Suprapubic skin (tissue), 4 donors: ENCODE measurements at regions not wholly inside any gene's neighbourhood (a gene's known extent, or its start where the extent isn't known, plus 50 kb on each side); places are given as distances from the start of the nearest gene placed in this dataset.

Experiments used
- DNase-seq, 2 donors: peaks; one replicate each; pipeline ENCODE4 v3.0.0-alpha.2; 2019; ENCODE audit warnings: low spot score in 2 of 2
- H3K27ac ChIP-seq: fragments of 200-600 bp; sonication (generic); one replicate; pipeline ENCODE4 v1.5.1; 2019
- H3K27me3 ChIP-seq: fragments of 200-600 bp; sonication (generic); one replicate; pipeline ENCODE4 v1.5.1; 2019
- H3K36me3 ChIP-seq: fragments of 200-600 bp; sonication (generic); one replicate; pipeline ENCODE4 v1.5.1; 2019
- H3K4me1 ChIP-seq: fragments of 200-600 bp; sonication (generic); one replicate; pipeline ENCODE4 v1.5.1; 2019
- H3K4me3 ChIP-seq: fragments of 200-600 bp; sonication (generic); one replicate; pipeline ENCODE4 v1.5.1; 2019; ENCODE audit warnings: mild to moderate bottlenecking
- H3K9me3 ChIP-seq: fragments of 200-600 bp; sonication (generic); one replicate; pipeline ENCODE4 v1.5.1; 2019
- EP300 ChIP-seq: sonication (generic); formaldehyde crosslinking; IDR thresholded peaks from one replicate; pipeline ENCODE4 v1.6.1; 2017; ENCODE audit warnings: antibody characterized with exemption
- POLR2A ChIP-seq, 2 donors: fragments of 450-650 bp; IDR thresholded peaks; one replicate each; pipeline ENCODE4 v1.6.1; 2017; ENCODE audit warnings: antibody characterized with exemption in 2 of 2, mild to moderate bottlenecking in 2 of 2, moderate library complexity in 2 of 2
- POLR2AphosphoS5 ChIP-seq, 3 donors: sonication (generic); formaldehyde crosslinking; IDR thresholded peaks; one replicate each; pipeline ENCODE4 v1.6.1; 2017; ENCODE audit warnings: antibody characterized with exemption in 3 of 3
- WGBS: methylation state at CpG from one replicate; pipeline ENCODE4 v1.1.5; 2018; 5-methylcytosine and 5-hydroxymethylcytosine counted together
- TF ChIP-seq, protein P1 (sequence below), 2 donors: fragments of 200-600 bp in 1 of 2; fragments of 450-650 bp in 1 of 2; sonication (generic) in 1 of 2; IDR thresholded peaks; one replicate each; pipeline ENCODE4 v1.5.1; 2016 to 2019; ENCODE audit warnings: antibody characterized with exemption in 2 of 2, mild to moderate bottlenecking in 1 of 2, moderate library complexity in 1 of 2

- Histone ChIP-seq H3K4me1 (no peaks in the 10 kb centered on the region), H3K4me3 (no peak overlapping the region), H3K9me3 (no peaks in the 10 kb centered on the region), H3K36me3 (no peaks in the 10 kb centered on the region), H3K27me3 (no peaks in the 10 kb centered on the region), H3K27ac (no peak overlapping the region)
- TF ChIP-seq, protein P1, sequence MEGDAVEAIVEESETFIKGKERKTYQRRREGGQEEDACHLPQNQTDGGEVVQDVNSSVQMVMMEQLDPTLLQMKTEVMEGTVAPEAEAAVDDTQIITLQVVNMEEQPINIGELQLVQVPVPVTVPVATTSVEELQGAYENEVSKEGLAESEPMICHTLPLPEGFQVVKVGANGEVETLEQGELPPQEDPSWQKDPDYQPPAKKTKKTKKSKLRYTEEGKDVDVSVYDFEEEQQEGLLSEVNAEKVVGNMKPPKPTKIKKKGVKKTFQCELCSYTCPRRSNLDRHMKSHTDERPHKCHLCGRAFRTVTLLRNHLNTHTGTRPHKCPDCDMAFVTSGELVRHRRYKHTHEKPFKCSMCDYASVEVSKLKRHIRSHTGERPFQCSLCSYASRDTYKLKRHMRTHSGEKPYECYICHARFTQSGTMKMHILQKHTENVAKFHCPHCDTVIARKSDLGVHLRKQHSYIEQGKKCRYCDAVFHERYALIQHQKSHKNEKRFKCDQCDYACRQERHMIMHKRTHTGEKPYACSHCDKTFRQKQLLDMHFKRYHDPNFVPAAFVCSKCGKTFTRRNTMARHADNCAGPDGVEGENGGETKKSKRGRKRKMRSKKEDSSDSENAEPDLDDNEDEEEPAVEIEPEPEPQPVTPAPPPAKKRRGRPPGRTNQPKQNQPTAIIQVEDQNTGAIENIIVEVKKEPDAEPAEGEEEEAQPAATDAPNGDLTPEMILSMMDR (IDR thresholded peaks at IDR 0.05) = no peak
- TF ChIP-seq EP300 (no peak), POLR2AphosphoS5 (IDR thresholded peaks at IDR 0.05) (no peak), POLR2A (IDR thresholded peaks at IDR 0.05) (no peak)
- no peak for DNase-seq
- no CpG with 5 or more reads among the region's 5 CpGs for WGBS
Observed at GRCh38 chr12:97672870-97673269, 210.3 kb downstream of the RMST start.

- no peaks in the 10 kb centered on the region for H3K4me1 ChIP-seq
- WGBS = 70% methylated on average over 2 of the region's 2 CpGs
- no peak for DNase-seq
- no peaks in the 10 kb centered on the region for H3K27me3 ChIP-seq
- H3K4me3 ChIP-seq = no peak overlapping the region
- no peaks in the 10 kb centered on the region for H3K36me3 ChIP-seq
- no peak overlapping the region for H3K27ac ChIP-seq
- no peaks in the 10 kb centered on the region for H3K9me3 ChIP-seq
- TF ChIP-seq POLR2AphosphoS5 (IDR thresholded peaks at IDR 0.05) (no peak), EP300 (no peak), POLR2A (IDR thresholded peaks at IDR 0.05) (no peak)
- TF ChIP-seq, protein P1 (IDR thresholded peaks at IDR 0.05) = no peak
Observed at GRCh38 chr12:97680751-97681150, 218.1 kb downstream of the RMST start.

DNA sequence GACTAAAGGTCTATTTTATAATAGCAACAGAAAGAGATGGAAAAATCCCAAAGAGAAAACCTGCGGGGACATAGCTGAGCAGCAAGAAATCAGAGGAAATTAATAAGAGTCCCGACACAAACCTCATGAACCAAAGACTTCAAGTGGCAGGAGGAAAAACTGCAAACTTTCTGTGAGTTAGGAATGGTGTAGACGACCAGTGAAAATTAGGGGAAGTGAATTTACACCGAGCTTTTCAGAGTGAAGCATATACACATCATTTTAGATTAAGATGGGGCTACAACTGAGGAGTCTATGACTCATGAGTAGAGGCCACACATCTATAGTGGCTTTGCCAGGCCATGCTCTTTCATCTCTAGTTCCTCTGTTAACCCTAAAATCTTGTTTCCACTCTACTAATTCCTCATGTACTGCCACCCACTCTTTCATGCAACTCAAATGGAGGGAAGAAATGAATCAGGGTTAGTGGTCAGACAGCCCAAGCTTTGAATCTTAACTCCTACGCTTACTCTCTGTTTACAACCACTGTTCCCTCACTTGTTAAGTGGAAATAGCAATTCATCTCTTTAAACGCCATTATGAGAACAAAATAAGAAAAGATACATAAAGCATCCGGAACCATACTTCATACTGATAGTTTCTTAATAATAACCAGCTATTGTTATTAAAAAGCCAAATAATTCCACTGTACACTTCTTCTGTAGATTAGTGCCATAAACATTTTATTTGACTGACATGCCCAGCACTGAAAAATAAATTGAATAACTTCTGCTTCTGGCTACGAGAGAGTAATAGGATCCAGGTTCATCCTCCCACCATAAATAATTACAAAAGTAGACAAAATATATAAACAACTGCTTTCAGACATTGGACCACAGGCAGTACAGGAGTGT, 219.3 kb downstream of the RMST start:
- Histone ChIP-seq H3K4me1 (no peaks in the 10 kb centered on the region), H3K36me3 (no peaks in the 10 kb centered on the region), H3K9me3 (no peaks in the 10 kb centered on the region), H3K27ac (no peak overlapping the region), H3K27me3 (no peaks in the 10 kb centered on the region), H3K4me3 (no peak overlapping the region)
- 78% methylated on average over 8 of the region's 8 CpGs for WGBS
- DNase-seq = no peak
- TF ChIP-seq POLR2AphosphoS5 (IDR thresholded peaks at IDR 0.05) (no peak), POLR2A (IDR thresholded peaks at IDR 0.05) (no peak), EP300 (no peak)
- TF ChIP-seq, protein P1 (IDR thresholded peaks at IDR 0.05) = no peak

DNA sequence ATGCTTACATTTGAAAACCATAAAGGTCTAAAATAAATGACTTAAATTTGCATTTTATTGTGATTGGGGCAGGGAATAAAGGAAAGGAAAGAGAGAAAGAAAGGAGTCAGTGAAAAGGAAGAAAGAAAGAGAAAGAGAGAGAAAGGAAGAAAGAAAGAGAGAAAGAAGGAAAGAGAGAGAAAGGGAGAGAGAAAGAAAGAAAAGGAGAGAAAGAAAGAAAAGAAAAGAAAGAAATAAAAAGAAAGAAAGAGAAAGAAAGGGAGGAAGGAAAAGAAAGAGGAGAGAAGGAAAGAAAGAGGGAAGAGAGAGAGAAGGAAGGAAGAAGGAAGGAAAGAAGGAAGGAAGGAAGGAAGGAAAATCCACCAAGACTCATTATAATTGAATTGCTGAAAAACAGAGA, 222.8 kb downstream of the RMST start:
- no peaks in the 10 kb centered on the region for H3K27me3 ChIP-seq
- H3K27ac ChIP-seq = no peak overlapping the region
- H3K4me3 ChIP-seq = no peak overlapping the region
- no peak for TF ChIP-seq POLR2AphosphoS5 (IDR thresholded peaks at IDR 0.05)
- TF ChIP-seq, protein P1 (IDR thresholded peaks at IDR 0.05) = no peak
- TF ChIP-seq POLR2A (IDR thresholded peaks at IDR 0.05) = no peak
- TF ChIP-seq EP300 = no peak
- no peak for DNase-seq
- H3K36me3 ChIP-seq = no peaks in the 10 kb centered on the region
- no peaks in the 10 kb centered on the region for H3K4me1 ChIP-seq
- H3K9me3 ChIP-seq = no peaks in the 10 kb centered on the region

- Histone ChIP-seq H3K4me3 (no peak overlapping the region), H3K9me3 (no peaks in the 10 kb centered on the region), H3K27ac (no peak overlapping the region), H3K4me1 (no peaks in the 10 kb centered on the region), H3K36me3 (no peaks in the 10 kb centered on the region), H3K27me3 (no peaks in the 10 kb centered on the region)
- DNase-seq = no peak
- WGBS = 70% methylated on average over 4 of the region's 4 CpGs
- TF ChIP-seq POLR2AphosphoS5 (IDR thresholded peaks at IDR 0.05) (no peak), POLR2A (IDR thresholded peaks at IDR 0.05) (no peak), EP300 (no peak)
- TF ChIP-seq, protein P1 (IDR thresholded peaks at IDR 0.05) = no peak
Observed at GRCh38 chr12:97701901-97702300, 239.3 kb downstream of the RMST start.
